Right renal pelvis (tissue), 4 donors: ENCODE measurements at regions not wholly inside any gene's neighbourhood (a gene's known extent, or its start where the extent isn't known, plus 50 kb on each side); places are given as distances from the start of the nearest gene placed in this dataset.
"Not testable (repeated sequence)": the region's sequence is repeated elsewhere in the genome, so short reads cannot be mapped to it uniquely, and the experiment has no call there.

Experiments
- DNase-seq, 4 donors: peaks; one replicate each; pipeline ENCODE4 v3.0.0-alpha.2; 2013; ENCODE audit warnings: low read depth in 4 of 4, low spot score in 3 of 4, missing footprints in 1 of 4

DNA sequence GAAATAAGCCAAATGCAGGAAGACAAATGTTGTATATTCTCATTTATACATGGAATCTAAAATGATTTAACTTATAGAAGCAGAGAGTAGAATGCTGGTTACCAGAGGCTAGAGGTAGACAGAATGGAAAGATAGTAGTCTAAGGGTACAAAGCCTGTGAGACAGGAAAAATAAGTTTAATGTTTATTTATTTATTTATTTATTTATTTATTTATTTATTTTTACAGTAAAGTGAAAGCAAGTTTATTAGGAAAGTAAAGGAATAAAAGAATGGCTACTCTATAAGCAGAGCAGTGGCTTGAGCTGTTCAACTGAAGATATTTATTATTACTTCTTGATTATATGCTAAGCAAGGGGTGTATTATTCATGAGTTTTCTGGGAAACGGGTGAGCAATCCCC, 203.2 kb downstream of the LAS1L start:
- no peak for DNase-seq

DNA sequence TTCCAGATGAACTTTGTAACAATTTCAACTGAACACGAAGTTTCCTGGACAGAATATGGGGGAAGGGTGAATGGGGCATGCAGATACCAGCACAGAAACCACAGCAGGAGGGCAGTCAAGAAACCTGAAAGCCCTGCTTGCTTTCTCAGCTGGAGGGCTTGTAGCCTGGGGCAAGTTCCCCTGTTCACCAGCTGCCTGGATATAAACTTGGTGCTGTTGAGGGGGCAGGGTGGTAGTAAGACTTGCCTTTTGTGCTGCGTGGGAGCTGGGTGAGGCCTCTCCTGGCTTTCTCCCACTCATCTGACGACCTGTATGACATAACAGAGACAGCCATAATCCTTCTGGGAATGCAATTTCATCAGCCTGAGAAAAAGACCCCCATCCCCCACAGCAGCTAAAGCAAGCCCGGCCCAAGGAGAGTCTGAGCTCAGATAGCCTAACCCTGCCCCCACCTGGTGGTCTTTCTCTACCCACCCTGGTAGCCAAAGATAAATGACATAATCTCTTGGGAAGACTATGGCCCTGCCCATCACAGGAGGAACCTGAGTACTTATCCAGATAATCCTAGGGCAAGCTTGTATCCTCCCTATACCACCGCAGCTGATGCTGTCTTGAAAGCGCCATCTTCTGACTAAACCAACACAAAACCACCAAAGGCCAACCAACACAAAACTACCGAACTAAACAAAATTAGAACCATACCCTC, 234.3 kb downstream of the LAS1L start:
- DNase-seq: no peak

DNA sequence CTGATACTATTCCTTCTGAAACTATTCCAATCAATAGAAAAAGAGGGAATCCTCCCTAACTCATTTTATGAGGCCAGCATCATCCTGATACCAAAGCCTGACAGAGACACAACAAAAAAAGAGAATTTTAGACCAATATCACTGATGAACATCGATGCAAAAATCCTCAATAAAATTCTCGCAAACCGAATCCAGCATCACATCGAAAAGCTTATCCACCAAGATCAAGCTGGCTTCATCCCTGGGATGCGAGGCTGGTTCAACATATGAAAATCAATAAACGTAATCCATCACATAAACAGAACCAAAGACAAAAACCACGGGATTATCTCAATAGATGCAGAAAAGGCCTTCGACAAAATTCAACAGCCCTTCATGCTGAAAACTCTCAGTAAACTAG, 251.7 kb downstream of the LAS1L start:
- not testable (repeated sequence) for DNase-seq

DNA sequence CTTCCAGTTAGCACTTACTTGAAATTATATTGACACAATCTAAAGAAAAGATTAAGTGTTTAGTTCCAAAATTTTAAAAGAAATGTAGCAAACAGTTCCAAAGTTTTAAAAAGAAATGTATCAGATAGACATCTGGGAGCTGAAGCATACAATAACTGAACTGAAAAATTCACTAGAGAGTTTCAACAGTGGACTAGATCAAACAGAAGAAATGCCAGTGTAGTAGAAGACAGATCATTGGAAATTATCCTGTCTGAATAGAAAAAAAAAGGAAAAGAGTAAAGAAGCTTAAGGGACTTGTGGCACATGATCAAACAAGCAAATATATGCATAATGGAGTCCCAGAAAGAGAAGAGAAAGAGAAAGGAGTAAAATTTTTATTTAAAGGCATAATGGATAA, 261.4 kb downstream of the LAS1L start:
- DNase-seq: no peak

DNA sequence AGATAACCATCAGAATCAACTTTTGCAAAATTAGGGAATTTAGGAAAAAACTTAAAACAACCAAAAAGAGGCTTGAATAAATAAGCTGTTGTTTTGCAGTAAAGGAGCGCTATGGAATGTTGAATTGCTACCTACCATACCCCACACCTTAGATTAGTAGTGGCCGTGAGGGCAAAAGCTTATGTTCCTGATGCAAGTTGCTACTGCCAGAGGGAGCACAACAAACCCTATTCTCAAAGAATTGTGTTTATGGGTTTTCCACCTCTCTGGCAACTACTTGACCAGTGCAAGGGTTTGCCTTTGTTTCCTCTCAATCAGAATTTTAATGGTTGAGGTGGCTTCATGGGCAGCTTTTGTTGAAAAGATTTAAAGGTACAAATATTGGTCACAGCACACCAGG, 268.1 kb downstream of the LAS1L start:
- DNase-seq: no peak

DNA sequence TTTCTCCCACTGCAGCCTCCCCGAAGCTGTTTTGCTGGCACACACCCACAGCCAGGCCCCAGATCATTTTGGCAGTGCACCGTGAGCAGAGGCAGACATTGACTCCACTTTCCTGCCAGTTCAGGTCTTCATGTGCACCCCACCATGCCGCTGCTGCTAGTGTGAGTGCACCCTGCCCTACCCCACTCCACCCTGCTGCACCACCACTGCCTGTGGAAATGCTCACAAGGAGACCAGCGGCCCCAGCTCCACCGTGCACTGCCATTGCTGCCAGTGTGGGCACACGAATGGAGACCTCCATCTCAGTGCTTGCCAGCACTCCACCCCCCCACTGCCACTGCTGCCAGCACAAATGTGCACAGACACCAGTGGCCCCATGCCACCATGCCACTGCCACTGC, 277.6 kb upstream of the ZC4H2 start:
- DNase-seq: no peak

DNA sequence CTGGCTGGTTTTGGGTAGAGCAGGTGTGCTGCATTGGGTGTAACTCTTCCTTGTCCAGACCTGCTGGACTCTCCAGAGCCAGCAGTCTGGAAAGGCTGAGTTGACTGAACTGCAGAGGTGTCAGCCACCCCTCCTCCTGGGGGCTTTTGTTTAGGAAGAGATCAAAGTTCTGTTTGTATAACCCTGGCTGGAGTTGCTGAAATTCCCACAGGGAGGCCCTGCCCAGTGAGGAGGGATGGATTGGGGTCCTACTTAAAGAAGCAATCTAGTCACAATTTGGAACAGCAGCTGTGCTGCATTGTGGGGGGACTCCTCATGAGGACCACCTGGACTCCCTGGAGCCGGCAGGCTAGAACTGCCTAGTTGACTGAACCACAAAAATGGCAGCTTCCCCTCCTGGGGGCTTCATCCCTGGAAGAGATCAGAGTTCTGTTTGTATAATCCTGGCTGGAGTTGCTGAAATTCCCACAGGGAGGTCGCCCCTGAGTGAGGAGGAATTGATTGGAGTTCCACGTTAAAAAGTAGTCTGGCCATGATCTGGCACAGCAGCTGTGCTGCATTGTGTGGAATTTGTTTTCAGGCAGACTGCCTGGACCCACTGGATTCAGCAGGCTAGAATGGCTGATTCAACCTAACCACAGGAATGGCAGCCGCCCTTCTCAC, 264.9 kb upstream of the ZC4H2 start:
- DNase-seq: no peak

DNA sequence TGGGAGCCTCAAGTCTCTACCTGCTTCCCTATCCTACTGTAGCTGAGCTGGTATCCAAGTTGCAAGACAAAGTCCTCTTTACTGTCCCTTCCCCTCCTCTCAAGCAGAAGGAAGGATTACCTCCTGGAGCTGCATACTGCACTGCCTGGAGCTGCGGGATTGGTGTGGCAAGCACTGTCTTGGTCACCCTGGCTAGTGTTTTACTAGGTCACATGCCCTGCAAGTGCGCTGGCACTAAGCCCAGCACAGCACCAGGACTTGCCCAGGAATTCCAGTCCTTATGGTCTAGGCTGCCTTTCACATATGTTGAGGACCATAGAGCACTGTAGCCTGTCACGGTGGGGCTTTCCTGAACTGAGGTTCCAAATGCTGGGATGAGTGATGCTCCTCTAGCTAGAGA, 227.3 kb upstream of the ZC4H2 start:
- DNase-seq: no peak

DNA sequence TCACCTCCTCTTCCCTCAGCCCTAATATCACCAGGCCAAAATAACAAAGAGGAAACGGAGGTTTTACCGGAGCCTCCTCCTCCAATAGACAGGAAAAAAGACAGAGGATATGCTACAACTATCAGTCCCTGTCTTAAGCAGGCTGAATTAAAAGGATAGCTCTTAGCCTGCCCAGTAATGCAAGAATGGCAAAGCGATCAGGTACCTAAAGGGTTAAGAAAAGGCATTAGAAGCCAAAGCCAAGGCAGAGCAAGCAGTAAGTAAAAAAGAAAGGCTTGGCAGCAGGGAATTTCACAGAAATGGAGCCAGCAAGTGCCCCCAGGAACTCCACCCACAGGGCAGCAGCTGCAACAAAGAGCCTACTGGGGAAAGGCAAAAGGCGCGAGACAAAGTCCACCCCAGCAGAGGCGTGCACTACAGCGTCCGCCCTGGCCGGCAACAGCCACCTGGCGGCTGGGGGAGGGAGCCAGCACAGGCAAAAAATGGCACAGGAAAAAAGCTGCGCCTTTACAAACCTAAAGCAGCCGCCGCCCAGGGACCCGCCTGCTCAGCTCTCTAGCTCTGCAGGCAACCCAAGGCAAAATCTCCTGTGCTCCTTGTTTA, 220.6 kb upstream of the ZC4H2 start:
- DNase-seq: peak in 1 of 4 donors; percentile 3

DNA sequence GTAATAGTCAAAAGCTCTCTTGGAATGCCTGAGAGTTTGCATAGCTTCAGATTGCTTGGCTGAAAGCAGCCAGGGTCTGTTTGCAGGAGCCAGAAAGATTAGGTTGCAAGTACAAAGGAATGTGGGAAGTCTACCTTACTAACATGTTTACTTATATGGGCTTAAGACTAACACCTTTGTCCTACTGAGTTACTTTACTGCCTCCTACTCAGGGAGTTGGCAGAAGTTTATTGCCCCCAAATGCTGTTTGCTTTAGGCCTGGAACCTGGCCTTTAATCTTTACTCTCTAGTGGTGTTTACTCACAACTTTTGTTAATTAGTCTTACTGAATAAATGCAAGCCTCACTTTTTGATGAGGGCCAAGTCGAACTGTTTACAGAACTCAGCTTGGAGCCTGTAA, 219.4 kb upstream of the ZC4H2 start:
- no peak for DNase-seq

DNA sequence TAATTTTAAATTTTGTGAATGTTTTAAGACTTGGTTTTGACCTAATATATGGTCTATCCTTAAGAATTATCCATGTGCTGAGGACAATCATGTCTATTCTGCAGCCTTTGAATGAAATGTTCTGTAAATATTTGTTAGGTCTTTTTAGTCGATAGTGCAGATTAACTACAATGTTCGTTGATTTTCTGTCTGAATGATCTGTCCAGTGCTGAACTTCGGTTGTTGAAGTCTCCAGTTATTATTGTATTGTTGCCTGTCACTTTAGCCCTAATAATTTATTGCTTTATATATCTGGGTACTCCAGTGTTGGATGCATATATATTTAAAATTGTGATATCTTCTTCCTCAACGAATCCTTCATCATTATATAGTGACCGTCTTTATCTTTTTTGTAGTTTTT, 218.3 kb upstream of the ZC4H2 start:
- DNase-seq: no peak

DNA sequence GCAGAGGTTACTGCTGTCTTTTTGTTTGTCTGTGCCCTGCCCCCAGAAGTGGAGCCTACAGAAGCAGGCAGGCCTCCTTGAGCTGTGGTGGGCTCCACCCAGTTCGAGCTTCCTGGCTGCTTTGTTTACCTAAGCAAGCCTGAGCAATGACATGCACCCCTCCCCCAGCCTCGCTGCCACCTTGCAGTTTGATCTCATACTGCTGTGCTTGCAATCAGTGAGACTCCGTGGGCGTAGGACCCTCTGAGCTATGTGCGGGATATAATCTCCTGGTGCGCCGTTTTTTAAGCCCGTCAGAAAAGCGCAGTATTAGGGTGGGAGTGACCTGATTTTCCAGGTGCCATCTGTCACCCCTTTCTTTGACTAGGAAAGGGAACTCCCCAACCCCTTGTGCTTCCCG, 187.1 kb upstream of the ZC4H2 start:
- not testable (repeated sequence) for DNase-seq

DNA sequence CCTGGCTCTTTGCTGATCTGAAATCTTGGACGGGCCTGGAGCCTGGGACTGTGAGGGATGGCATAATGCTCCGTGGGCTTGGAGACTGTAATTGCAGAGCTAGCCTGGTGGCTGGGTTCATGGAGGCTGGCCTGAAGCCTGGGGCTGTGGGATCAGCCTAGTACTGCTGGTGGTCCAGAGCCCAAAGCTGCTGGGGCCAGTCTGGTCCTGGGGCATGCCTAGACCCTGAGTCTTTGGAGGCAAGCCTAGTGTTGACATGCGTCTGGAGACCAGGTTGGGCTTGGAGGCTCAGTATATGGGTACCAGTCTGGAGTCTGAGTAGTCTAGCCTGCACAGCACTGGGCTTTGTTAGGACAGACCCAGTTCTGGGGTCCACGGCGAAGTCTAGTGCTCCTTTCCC, 172.0 kb upstream of the ZC4H2 start:
- no peak for DNase-seq

DNA sequence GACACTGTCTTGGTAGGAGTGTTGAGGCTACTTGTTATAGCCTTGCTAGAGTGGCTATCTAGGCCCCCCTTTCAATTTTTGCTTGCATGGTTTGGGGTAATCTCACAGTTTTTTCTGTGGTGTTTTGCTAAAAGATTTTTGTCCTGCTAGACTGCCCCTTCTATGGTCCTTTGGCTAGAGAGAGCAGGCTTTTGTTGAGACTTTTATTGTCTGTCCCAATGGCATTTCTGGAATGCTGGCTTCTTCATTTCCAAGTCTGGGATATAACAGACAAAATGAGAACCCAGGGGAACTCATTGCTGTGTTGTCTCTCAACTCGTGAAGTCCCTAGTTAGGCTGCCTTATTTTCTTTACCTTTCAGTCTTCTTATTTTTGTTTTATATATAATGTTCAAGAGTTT, 160.2 kb upstream of the ZC4H2 start:
- DNase-seq: no peak

DNA sequence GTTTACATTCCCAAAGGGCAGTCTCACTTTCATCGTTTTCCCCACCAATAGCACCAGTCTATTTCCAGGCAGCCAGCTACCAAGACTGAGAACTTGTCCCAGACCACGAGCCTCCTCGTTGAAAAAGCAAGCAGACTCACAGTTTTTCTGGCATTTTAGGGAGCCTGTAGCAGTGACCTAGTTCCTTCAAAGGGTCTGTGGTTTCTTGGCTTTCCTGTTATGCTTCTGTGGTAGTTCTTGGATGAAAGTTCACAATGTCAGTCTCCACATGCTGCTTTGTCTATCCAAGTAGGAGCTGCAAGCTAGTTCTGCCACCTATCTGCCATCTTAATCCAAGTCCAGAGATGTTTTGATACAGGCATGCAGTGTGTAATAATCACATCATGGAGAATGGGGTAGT, 151.6 kb upstream of the ZC4H2 start:
- DNase-seq: no peak

DNA sequence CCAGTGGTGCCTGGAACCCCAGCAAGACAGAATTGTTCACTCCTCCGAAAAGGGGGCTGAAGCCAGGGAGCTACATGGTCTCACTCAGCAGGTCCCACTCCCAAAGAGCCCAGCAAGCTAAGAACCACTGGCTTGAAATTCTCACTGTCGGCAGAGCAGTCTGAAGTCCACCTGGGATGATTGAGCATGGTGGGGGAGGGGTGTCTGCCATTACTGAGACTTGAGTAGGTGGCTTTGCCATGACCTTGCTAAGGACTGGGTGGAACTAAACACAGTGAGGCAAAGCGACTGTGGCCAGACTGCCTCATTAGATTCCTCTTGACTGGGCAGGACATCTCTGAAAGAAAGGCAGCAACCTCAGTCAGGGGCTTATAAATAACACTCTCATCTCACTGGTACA, 122.6 kb upstream of the ZC4H2 start:
- DNase-seq: no peak

DNA sequence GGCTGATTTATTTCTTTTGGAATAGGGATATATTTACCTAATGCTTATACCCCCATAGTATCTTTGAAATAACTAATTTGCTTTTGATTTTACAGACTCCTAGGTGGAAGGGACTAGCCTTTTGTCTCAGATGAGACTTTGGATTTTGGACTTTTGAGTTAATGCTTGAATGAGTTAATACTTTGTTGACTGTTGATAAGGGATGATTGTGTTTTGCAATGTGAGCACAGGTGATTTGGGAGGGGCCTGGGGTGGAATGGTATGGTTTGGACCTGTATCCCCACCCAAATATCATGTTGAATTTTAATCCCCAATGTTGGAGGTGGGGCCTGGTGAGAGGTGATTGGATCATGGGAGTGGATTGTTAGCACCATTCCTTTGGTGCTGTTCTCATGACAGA, 117.4 kb upstream of the ZC4H2 start:
- no peak for DNase-seq

DNA sequence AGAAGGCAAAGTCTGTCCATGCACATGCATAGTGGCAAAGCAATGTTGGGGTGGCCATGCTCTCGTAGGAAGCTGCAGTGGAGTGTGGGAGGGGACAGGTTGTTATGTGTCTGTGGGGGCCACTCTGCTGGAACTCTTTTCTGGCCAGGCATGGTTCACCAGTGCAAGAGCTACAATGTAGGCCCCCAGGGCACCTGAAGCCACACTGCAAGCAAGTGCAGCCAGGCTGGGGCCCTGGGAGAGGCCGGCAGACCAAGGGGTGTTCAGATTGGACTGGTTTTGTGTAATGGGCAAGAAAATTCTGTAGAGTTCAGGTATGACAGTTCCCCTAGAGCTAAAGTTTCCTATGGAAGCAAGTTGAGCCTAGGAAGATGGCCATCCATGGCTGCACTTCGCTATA, 97.0 kb upstream of the ZC4H2 start:
- DNase-seq: no peak

DNA sequence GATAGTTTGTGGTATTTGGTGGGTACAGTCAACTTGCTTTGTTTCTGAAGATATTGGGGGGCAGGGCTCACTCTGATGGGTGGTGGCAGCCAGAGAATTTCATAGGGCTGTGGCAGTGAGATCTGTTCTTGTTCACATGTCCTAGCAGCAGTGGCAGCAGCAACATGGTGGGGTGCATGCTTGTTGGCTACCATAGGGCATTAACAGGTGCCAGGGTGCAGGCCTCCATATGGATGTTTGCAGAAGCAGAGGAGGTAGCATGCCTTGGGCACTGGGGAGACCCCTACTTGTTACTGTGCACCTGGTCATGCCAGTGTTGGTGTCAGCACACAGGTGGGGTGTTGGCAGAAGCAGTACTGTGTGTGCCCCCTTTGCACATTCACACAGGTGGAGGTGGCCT, 96.3 kb upstream of the ZC4H2 start:
- no peak for DNase-seq

DNA sequence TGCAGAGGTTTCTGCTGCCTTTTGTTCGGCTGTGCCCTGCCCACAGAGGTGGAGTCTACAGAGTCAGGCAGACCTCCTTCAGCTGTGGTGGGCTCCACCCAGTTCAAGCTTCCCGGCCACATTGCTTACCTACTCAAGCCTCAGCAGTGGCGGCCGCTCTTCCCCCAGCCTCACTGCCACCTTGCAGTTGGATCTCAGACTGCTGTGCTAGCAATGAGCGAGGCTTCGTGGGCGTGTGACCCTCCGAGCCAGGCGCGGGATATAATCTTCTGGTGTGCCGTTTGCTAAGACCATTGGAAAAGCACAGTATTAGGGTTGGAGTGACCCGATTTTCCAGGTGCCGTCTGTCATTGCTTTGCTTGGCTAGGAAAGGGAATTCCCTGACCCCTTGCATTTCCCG, 82.4 kb upstream of the ZC4H2 start:
- DNase-seq: not testable (repeated sequence)

DNA sequence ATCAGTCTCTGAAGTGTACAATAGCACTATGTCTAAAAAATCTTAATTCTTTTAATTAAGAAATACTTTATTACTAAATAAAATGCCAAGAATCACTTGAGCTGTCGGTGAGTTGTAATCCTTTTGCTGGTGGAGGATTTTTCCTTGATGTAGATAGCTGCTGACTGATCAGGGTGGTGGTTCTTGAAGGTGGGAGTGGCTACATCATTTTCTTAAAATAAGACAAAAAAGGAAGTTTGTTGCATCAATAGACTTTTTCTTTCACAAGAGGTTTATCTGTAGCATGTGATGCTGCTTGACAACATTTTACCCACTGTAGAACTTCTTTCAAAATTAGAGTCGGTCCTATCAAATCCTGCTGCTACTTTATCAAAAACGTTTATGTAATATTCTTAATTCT, 68.8 kb upstream of the ZC4H2 start:
- no peak for DNase-seq

DNA sequence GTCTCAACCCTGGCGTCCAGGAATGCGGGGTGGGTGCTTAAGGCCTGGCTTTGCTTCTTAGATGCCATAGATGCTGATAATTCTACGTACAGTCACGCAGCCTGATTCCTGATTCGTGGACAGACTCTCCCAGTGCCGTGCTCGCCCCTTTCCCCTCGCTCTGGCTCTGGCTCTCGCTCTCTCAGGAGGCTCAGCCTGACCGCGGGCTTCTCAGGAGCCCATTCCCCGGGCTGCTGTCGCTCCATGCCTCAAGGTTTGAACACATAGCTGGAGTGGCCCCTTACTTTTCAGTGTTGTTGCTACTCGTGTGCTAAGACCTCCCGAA, 59.2 kb upstream of the ZC4H2 start:
- DNase-seq: peak in 2 of 4 donors; percentile 0 to 16
